ENCODE measurements at regions not wholly inside any gene's neighbourhood (a gene's known extent, or its start where the extent isn't known, plus 50 kb on each side); places are given as distances from the start of the nearest gene placed in this dataset.
A peak's percentile ranks its signal among the peaks of the same experiment; 100 is the strongest.

DNA sequence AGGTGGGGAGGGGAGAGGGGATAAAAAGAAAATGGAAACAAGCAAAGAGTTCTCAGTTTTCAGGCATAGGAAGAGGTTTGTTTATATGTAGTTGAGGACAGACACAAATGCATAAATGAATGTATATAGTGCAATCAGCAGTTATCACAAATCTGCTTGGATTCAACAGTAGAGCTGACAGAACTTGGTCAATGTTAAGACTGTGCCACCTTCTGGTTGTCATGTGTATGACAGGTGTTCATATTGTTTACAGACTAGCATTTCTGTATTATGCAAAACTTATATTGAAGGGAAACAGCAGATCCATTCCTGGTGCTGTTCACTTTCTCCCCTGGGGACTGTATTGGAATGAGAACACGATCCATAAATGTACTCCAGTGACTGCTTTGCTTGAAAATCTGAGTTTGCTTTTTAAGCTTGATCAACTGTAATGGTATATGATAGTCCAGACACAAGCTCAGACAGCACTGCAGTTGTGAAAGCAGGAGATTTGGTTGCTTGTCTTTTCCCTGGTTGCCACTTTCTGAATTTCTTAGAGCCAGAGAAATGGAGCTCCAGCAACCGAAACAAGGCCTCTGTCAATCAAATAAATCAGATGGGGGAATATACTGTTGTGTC lies 319.5 kb upstream of the OBI1 start:
- no peak overlapping the region for H3K27ac ChIP-seq (ENCODE audit: low read length)
- BruUV-seq (replicated peaks): no TSS peak
- ChIA-PET CTCF (interaction anchor here (1.3 kb wide), 1 partner anchor 841 kb away, joined by 10 read pairs; no protein-coding TSS in a partner anchor), POLR2A (no interaction called here)
- TF ChIP-seq, protein P1, sequence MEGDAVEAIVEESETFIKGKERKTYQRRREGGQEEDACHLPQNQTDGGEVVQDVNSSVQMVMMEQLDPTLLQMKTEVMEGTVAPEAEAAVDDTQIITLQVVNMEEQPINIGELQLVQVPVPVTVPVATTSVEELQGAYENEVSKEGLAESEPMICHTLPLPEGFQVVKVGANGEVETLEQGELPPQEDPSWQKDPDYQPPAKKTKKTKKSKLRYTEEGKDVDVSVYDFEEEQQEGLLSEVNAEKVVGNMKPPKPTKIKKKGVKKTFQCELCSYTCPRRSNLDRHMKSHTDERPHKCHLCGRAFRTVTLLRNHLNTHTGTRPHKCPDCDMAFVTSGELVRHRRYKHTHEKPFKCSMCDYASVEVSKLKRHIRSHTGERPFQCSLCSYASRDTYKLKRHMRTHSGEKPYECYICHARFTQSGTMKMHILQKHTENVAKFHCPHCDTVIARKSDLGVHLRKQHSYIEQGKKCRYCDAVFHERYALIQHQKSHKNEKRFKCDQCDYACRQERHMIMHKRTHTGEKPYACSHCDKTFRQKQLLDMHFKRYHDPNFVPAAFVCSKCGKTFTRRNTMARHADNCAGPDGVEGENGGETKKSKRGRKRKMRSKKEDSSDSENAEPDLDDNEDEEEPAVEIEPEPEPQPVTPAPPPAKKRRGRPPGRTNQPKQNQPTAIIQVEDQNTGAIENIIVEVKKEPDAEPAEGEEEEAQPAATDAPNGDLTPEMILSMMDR (IDR thresholded peaks at IDR 0.05): peak; percentile 55; the same call in 1 of the 2 replicates
- no peak for TF ChIP-seq SIN3A (IDR thresholded peaks at IDR 0.05; ENCODE audit: borderline replicate concordance, insufficient read depth, low read depth, low read length)
- H3K4me1 ChIP-seq (ENCODE audit: control insufficient read depth, insufficient read depth, low read length): no peaks in the 10 kb centered on the region
- intact Hi-C loops (cut with micrococcal nuclease; ENCODE audit: unreplicated experiment): loop anchor here (2.0 to 10.0 kb wide), 2 partner anchors 734 to 838 kb away; no protein-coding TSS in a partner anchor
- H3K27me3 ChIP-seq (ENCODE audit: control insufficient read depth, insufficient read depth, low read length): no peaks in the 10 kb centered on the region
- H3K36me3 ChIP-seq (ENCODE audit: control insufficient read depth, insufficient read depth, low read length): no peaks in the 10 kb centered on the region
- ATAC-seq (peak; percentile 85), DNase-seq (ENCODE audit: low read depth, low spot score) (peak; percentile 36)
- H3K9me3 ChIP-seq (ENCODE audit: control insufficient read depth, insufficient read depth, low read depth, low read length): no peaks in the 10 kb centered on the region
- no peak overlapping the region for H3K4me3 ChIP-seq (ENCODE audit: low read depth in 2 of 2, low read length in 2 of 2)
- in situ Hi-C loops (cut with HindIII; ENCODE audit: low pct_unique_long_range_greater_than_20kb, low sequenced_read_pairs): no loop called here

DNA sequence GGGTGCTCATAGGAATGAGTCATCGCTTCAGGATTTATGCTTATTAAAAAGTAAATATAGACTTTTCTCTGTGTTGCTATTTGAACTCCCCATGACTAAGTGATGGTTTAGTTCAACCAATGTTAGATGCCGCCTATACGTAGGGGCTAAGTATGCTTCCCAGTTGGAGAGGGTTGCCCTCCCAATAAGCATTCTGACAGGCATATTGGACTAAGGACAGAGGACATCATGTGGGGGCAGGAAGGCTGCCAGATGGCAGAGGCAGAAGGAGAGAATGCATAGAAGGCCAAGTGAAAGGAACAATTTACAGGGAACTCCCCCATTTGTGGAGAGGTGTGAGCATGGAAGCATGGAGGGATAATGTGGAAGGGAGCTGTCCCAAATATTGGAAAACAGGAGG lies 318.4 kb upstream of the OBI1 start:
- BruUV-seq (replicated peaks): no TSS peak
- in situ Hi-C loops (cut with HindIII; ENCODE audit: low pct_unique_long_range_greater_than_20kb, low sequenced_read_pairs): no loop called here
- CTCF ChIA-PET: no interaction called here

More for the DNA sequence above, 318.4 kb upstream of the OBI1 start:
- TF ChIP-seq, protein P1 (IDR thresholded peaks at IDR 0.05): no peak
- TF ChIP-seq SIN3A (IDR thresholded peaks at IDR 0.05; ENCODE audit: borderline replicate concordance, insufficient read depth, low read depth, low read length): no peak
- TF ChIP-seq, protein P2, sequence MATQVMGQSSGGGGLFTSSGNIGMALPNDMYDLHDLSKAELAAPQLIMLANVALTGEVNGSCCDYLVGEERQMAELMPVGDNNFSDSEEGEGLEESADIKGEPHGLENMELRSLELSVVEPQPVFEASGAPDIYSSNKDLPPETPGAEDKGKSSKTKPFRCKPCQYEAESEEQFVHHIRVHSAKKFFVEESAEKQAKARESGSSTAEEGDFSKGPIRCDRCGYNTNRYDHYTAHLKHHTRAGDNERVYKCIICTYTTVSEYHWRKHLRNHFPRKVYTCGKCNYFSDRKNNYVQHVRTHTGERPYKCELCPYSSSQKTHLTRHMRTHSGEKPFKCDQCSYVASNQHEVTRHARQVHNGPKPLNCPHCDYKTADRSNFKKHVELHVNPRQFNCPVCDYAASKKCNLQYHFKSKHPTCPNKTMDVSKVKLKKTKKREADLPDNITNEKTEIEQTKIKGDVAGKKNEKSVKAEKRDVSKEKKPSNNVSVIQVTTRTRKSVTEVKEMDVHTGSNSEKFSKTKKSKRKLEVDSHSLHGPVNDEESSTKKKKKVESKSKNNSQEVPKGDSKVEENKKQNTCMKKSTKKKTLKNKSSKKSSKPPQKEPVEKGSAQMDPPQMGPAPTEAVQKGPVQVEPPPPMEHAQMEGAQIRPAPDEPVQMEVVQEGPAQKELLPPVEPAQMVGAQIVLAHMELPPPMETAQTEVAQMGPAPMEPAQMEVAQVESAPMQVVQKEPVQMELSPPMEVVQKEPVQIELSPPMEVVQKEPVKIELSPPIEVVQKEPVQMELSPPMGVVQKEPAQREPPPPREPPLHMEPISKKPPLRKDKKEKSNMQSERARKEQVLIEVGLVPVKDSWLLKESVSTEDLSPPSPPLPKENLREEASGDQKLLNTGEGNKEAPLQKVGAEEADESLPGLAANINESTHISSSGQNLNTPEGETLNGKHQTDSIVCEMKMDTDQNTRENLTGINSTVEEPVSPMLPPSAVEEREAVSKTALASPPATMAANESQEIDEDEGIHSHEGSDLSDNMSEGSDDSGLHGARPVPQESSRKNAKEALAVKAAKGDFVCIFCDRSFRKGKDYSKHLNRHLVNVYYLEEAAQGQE (IDR thresholded peaks at IDR 0.05; ENCODE audit: insufficient read depth in 1 of 2, low read depth in 2 of 2, low read length in 1 of 2): no peak
- TF ChIP-seq POLR2AphosphoS5 (IDR thresholded peaks at IDR 0.05; ENCODE audit: low read depth, low read length): no peak
- TF ChIP-seq TCF7L2 (IDR thresholded peaks at IDR 0.05; ENCODE audit: low read depth, low read length): no peak
- Histone ChIP-seq H3K36me3 (ENCODE audit: control insufficient read depth, insufficient read depth, low read length) (no peaks in the 10 kb centered on the region), H3K9me3 (ENCODE audit: control insufficient read depth, insufficient read depth, low read depth, low read length) (no peaks in the 10 kb centered on the region), H3K27ac (ENCODE audit: low read length) (no peak overlapping the region), H3K4me1 (ENCODE audit: control insufficient read depth, insufficient read depth, low read length) (no peaks in the 10 kb centered on the region), H3K4me3 (ENCODE audit: low read depth in 2 of 2, low read length in 2 of 2) (no peak overlapping the region), H3K27me3 (ENCODE audit: control insufficient read depth, insufficient read depth, low read length) (no peaks in the 10 kb centered on the region)
- no peak for ATAC-seq
- POLR2A ChIA-PET: no interaction called here
- intact Hi-C loops (cut with micrococcal nuclease; ENCODE audit: unreplicated experiment): loop anchor here (10.0 kb wide), 1 partner anchor 733 kb away; no protein-coding TSS in a partner anchor
- DNase-seq (ENCODE audit: low read depth, low spot score): no peak

Measured in Panc1 (cell line).